Activated naive CD8-positive, alpha-beta T cell treated with anti-CD3 and anti-CD28 coated beads, Interleukin-2, amount 50 U/mL, for 24 hours (primary cell): ENCODE measurements at regions not wholly inside any gene's neighbourhood (a gene's known extent, or its start where the extent isn't known, plus 50 kb on each side); places are given as distances from the start of the nearest gene placed in this dataset.

Experiments
- ATAC-seq: fragments of 150-1000 bp; cut with Tn5 transposase; one replicate; pipeline ENCODE4 v1.10.0; 2021
- DNase-seq: peaks from one replicate; pipeline ENCODE4 v3.0.0; 2021
- H3K27ac Mint-ChIP-seq: one replicate; pipeline ENCODE4 v1.8.0; 2021; ENCODE audit warnings: mild to moderate bottlenecking, mixed read lengths
- H3K27me3 Mint-ChIP-seq: one replicate; pipeline ENCODE4 v1.8.0; 2021; ENCODE audit warnings: mixed read lengths
- H3K36me3 Mint-ChIP-seq: one replicate; pipeline ENCODE4 v1.8.0; 2021; ENCODE audit warnings: low read depth, mixed read lengths
- H3K4me1 Mint-ChIP-seq: one replicate; pipeline ENCODE4 v1.8.0; 2021; ENCODE audit warnings: mixed read lengths
- H3K4me3 Mint-ChIP-seq: one replicate; pipeline ENCODE4 v1.8.0; 2021; ENCODE audit warnings: mild to moderate bottlenecking, moderate library complexity, mixed read lengths
- H3K9me3 Mint-ChIP-seq: one replicate; pipeline ENCODE4 v1.8.0; 2021; ENCODE audit warnings: mixed read lengths

DNA sequence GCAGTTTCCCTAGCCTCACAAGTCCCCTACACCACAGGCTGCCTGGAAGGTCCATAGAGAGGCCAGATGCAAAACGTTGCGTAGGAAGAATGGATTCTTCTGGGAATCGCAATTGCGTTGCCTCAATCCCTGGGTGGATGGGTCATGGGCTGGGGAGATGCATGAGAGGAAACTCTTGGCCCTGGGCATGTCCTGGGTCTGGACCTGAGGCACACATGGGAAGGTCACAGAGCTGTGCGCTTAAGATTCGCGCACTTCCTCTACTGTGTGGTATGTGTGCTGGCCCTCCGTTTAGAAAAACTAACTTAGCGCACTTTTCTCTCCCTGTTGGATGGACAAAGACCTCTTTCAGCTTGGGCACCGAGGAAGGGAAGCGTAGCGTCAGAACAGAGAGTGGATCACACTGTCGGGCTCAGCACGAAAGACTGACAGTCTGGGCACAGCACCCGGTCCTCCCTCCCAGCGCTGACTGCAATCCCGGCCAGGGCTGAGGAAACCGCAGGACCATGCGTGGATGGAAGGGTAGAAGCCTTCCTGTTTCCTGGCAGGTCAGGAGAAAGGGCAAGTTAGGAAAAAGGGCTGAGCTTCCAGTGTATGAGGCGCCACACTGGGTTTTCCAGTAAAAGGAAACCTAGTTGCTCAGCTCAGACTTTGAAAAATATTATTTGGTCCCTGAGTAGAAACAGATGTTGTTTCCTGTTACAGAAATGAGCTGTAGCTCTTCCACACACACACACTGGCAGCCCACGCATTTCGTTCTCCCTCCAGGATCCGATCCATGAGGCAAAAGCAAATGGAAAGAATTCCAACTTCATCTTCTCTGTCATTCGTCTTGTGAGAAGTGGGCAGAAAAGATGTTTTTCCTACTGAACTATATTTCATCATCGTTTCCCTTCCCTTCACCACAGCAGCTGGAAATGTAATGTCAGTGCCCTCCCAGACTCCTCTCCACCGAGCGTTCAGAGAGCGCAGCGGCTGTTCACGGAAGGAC, 86.0 kb downstream of the ING1 start:
- peak overlapping the region; percentile 15 for H3K4me3 Mint-ChIP-seq
- H3K27ac Mint-ChIP-seq: no peak overlapping the region
- peaks cover 7% of the 10 kb centered on the region for H3K4me1 Mint-ChIP-seq
- H3K27me3 Mint-ChIP-seq: peaks cover 39% of the 10 kb centered on the region
- ATAC-seq: peak; percentile 46
- DNase-seq: no peak
- no peaks in the 10 kb centered on the region for H3K9me3 Mint-ChIP-seq
- no peaks in the 10 kb centered on the region for H3K36me3 Mint-ChIP-seq

DNA sequence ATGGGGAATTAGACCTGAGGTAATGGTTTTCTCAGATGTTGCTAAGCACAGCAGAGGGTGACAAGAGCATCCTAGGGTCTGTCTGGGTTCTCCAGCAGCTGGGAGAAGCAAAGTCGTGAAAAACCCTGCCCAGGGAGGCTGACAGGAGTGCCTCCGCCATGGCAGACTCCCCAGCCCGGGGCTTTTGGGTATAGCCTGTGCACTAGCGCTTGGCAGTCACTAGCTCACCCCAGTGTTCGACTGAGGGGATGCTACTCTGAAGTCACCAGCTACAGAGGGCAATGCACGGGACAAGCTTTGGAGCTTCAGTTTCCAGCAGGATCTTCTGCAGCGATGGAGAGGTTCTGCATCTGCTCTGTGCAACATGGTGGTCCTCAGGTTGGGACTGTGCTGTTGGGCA, 87.5 kb downstream of the ING1 start:
- H3K4me3 Mint-ChIP-seq: no peak overlapping the region
- DNase-seq (no peak), ATAC-seq (no peak)
- H3K4me1 Mint-ChIP-seq: peaks cover 7% of the 10 kb centered on the region
- peaks cover 44% of the 10 kb centered on the region for H3K27me3 Mint-ChIP-seq
- H3K9me3 Mint-ChIP-seq: no peaks in the 10 kb centered on the region
- no peak overlapping the region for H3K27ac Mint-ChIP-seq
- no peaks in the 10 kb centered on the region for H3K36me3 Mint-ChIP-seq

DNA sequence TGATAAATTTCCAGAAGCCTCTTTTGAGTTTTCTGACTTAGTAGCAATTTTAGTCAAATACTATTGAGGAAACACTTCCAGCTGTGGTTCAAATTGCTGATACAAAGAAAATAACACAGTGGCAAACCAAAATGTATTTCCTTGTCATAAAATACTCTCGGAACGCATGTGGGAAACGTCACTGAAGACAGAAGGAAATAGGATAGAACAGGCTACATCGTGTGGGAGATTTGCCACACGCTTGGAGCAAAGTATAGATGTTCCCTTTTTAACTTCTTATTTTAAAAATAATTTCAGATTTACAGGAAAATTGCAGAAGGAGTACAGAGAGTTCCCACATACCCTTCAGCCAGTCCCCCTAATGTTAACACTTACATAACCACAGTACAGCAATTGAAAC, 88.8 kb downstream of the ING1 start:
- Mint-ChIP-seq H3K4me3 (no peak overlapping the region), H3K36me3 (no peaks in the 10 kb centered on the region), H3K27ac (no peak overlapping the region), H3K4me1 (peaks cover 7% of the 10 kb centered on the region), H3K9me3 (no peaks in the 10 kb centered on the region), H3K27me3 (peaks cover 40% of the 10 kb centered on the region)
- ATAC-seq: no peak
- no peak for DNase-seq

DNA sequence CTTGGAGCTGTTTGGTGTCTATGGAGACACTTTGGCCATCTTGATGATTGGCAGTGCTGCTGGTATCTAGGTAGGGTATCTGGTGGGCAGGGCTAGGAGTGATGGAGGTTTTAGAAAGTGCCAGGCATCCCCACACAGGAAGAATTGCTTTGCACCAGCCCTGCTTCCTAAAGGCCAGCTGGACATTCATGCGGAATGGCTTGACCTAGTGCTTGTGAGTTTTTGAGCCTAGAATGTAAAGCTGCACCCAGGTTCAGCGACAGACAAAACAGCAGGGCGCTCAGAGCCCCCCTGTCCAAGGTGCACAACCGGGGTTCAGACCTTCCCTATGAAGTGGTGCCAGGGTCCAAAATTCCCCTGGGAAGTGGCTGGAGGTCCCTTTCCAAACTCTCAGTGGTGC, 93.1 kb downstream of the ING1 start:
- no peaks in the 10 kb centered on the region for H3K9me3 Mint-ChIP-seq
- H3K4me1 Mint-ChIP-seq: peaks cover 3% of the 10 kb centered on the region
- ATAC-seq (no peak), DNase-seq (no peak)
- no peaks in the 10 kb centered on the region for H3K36me3 Mint-ChIP-seq
- H3K27ac Mint-ChIP-seq: no peak overlapping the region
- no peak overlapping the region for H3K4me3 Mint-ChIP-seq
- peaks cover 34% of the 10 kb centered on the region for H3K27me3 Mint-ChIP-seq

DNA sequence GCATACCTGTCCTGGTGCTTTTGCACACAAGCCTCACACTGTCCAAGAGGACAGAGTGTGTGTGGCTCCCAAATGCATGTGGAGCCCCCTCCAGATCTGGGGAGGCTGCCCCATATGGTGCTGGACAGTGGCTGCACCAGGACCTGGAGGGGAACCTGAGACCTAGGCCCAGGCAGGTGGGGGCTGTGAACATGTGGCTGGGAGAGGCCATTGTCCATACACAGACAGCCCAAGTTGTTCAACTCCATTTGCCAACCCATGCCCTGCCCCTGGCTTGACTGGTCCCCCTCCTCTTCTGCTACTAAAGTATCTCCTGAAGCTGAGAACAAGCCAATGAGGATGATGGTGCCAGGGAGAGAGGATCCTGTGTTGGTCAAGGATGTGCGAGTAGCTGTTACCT, 94.0 kb downstream of the ING1 start:
- Mint-ChIP-seq H3K27ac (no peak overlapping the region), H3K4me1 (peaks cover 8% of the 10 kb centered on the region), H3K4me3 (no peak overlapping the region), H3K27me3 (peaks cover 35% of the 10 kb centered on the region), H3K36me3 (no peaks in the 10 kb centered on the region), H3K9me3 (no peaks in the 10 kb centered on the region)
- no peak for ATAC-seq
- no peak for DNase-seq

DNA sequence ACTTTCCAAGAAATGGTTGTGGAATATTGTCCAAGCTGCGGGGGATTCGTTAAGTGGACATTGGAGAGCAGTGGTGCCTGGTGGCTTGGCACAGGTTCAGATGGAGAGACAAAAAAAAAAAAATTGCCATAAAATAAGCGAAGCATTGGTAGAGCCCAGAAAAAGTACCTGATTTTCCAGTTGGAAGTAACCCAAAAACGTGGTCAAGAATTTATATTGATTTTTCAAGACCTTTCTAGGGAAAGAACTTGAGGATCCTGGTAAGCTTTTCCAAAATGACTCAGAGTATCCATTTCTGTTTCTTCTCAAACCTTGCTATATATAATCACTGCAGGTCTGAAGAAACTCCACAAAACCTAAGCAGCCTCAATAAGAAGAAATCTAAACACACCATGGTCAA, 94.6 kb downstream of the ING1 start:
- Mint-ChIP-seq H3K4me3 (no peak overlapping the region), H3K27me3 (peaks cover 37% of the 10 kb centered on the region), H3K27ac (no peak overlapping the region), H3K9me3 (no peaks in the 10 kb centered on the region), H3K4me1 (peaks cover 8% of the 10 kb centered on the region), H3K36me3 (no peaks in the 10 kb centered on the region)
- ATAC-seq: no peak
- no peak for DNase-seq

DNA sequence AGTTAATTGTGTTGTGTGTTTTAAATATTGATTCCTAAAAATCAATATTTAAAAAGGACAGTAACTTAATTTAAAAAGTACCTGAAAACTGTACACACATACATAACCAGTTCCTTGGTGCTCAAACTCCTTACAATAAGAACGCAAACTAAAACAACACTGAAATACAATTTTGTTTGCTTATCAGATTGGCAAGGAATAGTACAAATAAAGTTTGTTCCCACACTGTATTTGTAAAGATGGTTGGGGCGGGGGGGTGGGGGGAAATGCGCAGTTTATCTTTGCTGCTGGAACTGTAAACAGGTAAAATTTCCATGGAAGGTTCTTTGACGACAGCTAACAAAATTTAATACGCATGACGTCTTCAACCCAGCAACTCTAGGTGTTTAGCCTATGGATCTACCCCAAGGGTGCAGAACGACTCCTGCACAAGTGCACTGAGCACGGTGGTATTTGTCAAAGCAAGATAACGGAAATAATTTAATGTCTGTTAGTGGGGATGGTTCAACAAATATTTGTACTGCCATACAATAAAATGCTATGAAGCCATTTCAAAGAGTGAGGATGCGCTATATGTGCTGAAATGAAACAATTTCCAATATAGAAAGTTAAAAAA, 96.5 kb downstream of the ING1 start:
- Mint-ChIP-seq H3K36me3 (no peaks in the 10 kb centered on the region), H3K9me3 (no peaks in the 10 kb centered on the region), H3K4me1 (peaks cover 8% of the 10 kb centered on the region), H3K4me3 (no peak overlapping the region), H3K27me3 (peaks cover 42% of the 10 kb centered on the region), H3K27ac (no peak overlapping the region)
- ATAC-seq (no peak), DNase-seq (no peak)

DNA sequence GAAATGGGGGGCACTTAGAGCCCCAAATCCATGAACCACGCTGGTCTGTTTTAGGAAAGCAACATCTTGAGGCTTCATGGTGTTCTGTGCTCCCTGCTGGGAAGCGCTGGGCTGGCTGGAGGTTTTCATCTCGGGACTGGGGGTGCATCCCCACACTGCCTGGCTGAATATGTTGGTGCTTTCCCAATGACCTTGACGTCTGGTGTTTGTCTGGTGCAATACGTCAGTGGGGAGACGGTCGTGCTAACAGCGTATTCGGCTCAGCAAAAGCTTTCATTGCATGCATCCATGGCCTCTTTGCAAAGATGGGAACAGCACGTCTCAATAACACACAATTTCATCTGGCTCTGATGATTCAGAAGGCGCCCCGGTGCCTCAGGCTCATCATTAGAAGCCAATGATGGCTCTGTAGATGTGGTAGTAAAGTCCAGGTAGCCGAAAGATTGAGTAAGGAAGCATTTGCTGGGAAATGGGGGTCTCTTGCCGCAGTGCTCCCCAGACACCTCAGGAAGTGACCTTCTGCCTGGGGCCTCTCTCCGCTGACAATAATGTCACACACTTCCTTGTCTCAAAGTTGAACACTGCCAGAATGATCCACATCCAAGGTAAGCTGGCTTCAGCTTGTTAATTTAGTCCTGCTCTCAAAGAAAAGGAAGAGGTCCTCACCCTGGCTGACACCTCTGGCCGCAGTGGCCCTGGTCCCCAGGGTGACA, 97.7 kb downstream of the ING1 start:
- Mint-ChIP-seq H3K36me3 (no peaks in the 10 kb centered on the region), H3K27me3 (peaks cover 37% of the 10 kb centered on the region), H3K9me3 (no peaks in the 10 kb centered on the region), H3K27ac (no peak overlapping the region), H3K4me3 (no peak overlapping the region), H3K4me1 (peaks cover 8% of the 10 kb centered on the region)
- ATAC-seq (no peak), DNase-seq (no peak)

DNA sequence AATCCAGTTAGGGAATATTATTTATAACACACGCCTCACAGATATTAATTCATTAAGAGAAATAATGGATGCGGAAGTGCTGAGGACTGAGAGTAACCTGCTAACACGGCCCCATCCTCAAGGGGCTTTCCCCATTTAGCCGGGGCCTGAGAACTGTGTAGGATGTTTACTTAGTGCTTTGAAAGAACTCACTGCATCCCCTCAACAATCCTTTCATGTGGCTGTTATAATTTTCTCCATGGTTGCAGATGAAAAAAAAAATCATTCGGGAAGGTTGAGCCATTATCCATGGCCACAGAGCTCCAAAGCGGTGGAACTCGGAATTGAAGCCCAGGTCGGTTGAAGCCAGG, 98.2 kb downstream of the ING1 start:
- DNase-seq: no peak
- ATAC-seq: no peak

DNA sequence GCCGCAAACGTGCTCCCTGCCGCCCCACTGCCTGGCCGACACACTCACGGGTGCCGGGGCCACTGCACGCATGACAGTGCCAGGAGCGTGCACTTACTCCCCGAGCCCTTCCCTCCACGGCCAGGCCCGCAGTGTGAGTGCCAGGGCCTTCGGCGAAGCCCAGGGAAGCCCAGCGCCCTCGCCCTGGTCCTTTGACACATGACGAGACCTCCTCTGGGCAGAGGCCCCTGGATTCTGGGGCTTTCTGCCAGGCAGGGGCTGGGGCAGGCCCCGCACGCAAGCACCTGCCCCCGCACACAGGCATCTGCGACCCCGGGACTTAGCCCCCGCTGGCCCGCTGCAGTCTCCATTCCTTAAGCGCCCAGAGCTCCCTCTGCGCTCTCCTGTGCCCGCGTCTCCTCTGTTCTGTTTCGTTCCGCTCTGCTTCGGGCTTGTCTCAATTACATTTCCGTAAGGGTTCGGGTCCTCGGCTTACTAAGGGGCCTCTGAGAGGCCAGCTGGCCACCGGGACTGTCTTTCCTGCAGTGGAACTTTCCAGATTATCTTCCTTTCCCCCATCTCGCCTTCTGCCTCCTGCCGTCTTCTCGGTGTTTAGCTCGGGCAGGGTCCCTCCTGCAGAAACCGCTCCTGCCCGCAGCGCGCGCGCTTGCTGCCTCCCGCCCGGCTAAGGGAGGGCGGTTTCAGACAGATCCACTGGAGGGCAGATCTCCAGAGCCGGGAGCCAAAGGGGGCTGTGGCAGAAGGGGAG, 98.8 kb downstream of the ING1 start:
- Mint-ChIP-seq H3K4me1 (peaks cover 8% of the 10 kb centered on the region), H3K4me3 (peak overlapping the region; percentile 49), H3K9me3 (no peaks in the 10 kb centered on the region), H3K27me3 (peaks cover 37% of the 10 kb centered on the region), H3K36me3 (no peaks in the 10 kb centered on the region), H3K27ac (no peak overlapping the region)
- ATAC-seq (peak; percentile 35), DNase-seq (no peak)

More for the DNA sequence above, 98.2 kb downstream of the ING1 start:
- Mint-ChIP-seq H3K27me3 (peaks cover 37% of the 10 kb centered on the region), H3K9me3 (no peaks in the 10 kb centered on the region), H3K4me3 (peak overlapping the region; percentile 16), H3K36me3 (no peaks in the 10 kb centered on the region), H3K27ac (no peak overlapping the region), H3K4me1 (peaks cover 8% of the 10 kb centered on the region)

DNA sequence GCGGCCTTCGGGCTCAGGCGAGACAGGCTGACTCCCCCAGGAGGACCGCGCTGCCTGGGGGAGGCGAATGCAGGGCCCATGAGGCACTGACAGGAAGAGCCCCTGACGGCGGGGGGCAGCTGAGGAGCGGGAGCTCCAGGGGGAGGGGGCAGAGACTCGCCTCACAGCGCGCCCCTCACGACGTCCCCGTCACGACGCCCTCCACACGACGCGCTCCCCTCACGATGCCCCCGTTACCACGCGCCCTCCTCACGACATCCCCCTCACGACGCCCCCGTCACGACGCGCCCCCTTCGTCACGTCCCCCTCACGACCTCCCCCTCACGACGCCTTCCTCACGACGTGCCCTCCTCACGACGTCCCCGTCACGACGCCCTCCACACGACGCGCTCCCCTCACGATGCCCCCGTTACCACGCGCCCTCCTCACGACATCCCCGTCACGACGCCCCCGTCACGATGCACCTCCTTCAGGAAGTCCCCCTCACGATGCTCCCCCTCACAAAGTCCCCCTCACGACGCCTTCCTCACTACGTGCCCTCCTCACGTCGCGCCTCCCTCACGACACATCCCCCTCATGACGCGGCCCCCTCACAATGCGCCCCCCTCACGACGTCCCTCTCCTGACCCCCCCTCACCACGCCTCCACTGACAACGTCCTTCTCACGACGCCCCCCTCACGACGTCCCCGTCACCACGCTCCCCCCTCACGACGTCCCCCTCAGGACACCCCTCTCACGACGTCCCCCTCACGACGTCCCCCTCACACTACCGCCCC, 99.6 kb downstream of the ING1 start:
- ATAC-seq (no peak), DNase-seq (no peak)
- Mint-ChIP-seq H3K27me3 (peaks cover 35% of the 10 kb centered on the region), H3K9me3 (no peaks in the 10 kb centered on the region), H3K27ac (no peak overlapping the region), H3K36me3 (no peaks in the 10 kb centered on the region), H3K4me3 (no peak overlapping the region), H3K4me1 (peaks cover 8% of the 10 kb centered on the region)

DNA sequence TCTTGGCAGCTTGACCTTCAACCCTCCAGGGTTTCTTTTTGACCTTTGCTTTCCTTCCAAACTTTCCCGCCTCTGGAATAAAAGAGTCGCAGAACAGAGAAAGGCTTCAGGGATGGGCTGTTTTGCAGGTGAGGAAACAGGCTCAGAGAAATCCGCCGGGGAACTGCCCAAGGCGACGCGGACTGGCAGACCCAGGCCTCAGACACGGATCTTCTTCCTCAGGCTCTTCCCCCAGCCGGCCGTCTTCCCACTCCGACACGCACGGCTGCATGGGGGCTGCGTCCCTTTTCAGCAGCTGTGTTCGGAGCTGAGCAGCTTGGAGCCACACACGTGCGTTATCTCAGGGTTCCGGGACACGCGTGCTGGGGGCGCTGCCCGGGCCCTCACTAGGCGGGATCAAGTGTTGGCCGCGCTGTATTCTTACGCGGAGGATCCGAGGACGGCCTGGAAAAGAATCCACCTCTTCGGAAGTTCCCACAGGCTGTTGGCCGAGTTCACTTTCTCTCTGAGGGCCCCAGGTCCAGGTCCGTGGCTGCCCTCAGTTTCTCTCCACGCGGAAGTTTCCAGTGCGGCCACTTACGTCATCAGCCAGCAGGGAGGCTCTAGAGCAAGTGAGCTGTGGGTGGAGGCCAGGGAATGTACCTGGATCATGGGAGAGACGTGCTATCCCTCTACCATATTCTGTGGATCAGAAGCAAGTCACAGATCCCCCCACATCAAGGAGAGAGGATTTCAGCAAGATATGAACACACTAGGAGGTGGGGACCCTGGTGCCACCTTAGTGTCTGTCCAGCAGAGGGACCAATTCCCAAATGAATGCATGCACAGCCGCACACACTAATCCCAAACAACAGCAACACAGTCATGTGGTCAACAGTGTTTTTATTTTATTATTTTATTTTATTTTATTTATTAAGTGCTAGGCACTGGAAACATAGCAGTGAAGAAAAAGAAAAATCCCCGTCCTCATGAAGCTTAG, 100.4 kb downstream of the ING1 start:
- Mint-ChIP-seq H3K4me3 (no peak overlapping the region), H3K27ac (no peak overlapping the region), H3K4me1 (peaks cover 8% of the 10 kb centered on the region), H3K36me3 (no peaks in the 10 kb centered on the region), H3K27me3 (peaks cover 32% of the 10 kb centered on the region), H3K9me3 (no peaks in the 10 kb centered on the region)
- DNase-seq (no peak), ATAC-seq (no peak)
